ENCODE measurements at regions not wholly inside any gene's neighbourhood (a gene's known extent, or its start where the extent isn't known, plus 50 kb on each side); places are given as distances from the start of the nearest gene placed in this dataset.

DNA sequence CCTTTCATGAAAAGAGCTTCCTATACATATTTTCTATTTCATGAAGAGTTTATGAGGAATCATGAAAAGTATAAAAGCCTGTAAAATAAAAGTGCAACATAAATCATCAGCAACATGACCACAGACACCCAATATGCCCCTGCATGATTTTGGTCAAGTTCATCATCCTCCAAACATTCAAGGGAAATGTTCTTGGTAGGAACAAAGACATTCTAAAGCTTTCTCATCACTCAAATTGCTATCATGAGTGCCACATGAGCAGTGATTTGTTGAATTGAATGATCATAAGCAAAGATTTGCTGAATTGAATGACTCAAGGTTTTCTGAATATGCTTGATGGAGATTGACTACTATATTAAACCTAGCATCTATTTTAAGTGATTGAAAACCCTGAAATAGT is 172.2 kb downstream of the MBD2 start:
- peaks cover 2% of the 10 kb centered on the region for H3K4me1 Mint-ChIP-seq
- ATAC-seq (ENCODE audit: low read depth) (no peak), DNase-seq (no peak)
- H3K9me3 Mint-ChIP-seq: no peaks in the 10 kb centered on the region
- H3K4me3 Mint-ChIP-seq: no peak overlapping the region
- peaks cover 3% of the 10 kb centered on the region for H3K27me3 Mint-ChIP-seq
- H3K36me3 Mint-ChIP-seq: no peaks in the 10 kb centered on the region
- no peak overlapping the region for H3K27ac Mint-ChIP-seq
- POLR2A ChIA-PET: no interaction called here

DNA sequence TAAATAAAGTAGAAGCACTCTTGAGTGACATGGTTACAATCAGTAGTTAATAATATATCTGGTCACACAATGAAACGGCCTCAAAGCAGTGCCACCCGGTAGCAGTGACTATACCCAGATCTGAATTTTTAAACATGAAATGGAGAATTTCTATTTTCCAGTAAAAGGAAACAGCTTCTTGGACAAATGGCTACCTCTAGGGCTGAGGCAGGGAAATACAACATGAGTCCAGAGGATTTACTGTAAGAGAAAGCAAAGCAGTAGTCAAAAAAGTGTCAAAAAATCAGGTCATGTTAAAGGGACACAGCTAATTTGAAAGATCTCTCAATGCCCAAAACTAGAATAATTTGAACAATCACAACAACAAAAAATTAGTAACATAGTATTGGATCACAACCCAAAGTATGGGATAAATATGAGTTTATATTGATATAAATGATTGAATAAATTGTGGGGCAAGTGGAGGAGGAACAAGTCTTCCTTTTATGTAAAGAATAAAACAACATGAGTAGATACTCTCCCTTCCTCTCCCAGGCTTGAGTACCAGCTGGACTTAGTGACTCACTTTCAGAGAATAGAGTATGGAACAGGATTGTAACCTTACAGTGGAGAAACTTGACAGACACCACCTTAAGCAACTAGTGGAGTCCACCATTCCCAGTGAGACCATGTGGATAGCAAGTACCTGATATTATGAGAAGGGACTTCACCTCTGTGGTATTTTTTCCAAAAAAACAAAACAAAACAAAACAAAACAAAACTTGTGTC is 180.8 kb downstream of the MBD2 start:
- DNase-seq (no peak), ATAC-seq (ENCODE audit: low read depth) (no peak)
- POLR2A ChIA-PET: no interaction called here
- Mint-ChIP-seq H3K36me3 (no peaks in the 10 kb centered on the region), H3K4me1 (no peaks in the 10 kb centered on the region), H3K9me3 (no peaks in the 10 kb centered on the region), H3K4me3 (no peak overlapping the region), H3K27me3 (peaks cover 16% of the 10 kb centered on the region), H3K27ac (no peak overlapping the region)

DNA sequence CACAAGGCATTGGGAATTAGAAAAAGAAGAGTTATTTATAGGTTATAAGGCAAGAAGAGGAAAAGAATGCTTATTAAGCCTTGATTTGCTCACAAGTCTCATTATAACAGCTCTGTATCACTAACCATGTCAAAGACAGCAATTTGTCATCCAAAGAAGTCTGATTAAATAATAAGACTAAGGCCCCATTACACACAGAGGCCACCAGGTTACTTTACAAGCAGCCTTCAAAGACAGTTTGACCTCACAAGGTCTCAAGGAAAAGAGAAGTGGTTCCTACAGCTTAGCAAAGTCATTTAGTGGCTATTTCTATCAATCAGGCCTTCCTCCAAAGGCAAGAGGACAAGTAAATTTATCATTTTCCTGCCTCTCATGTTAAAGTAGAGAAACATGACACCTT is 188.5 kb downstream of the MBD2 start:
- POLR2A ChIA-PET: no interaction called here
- Mint-ChIP-seq H3K4me3 (no peak overlapping the region), H3K36me3 (no peaks in the 10 kb centered on the region), H3K27me3 (peaks cover 9% of the 10 kb centered on the region), H3K4me1 (no peaks in the 10 kb centered on the region), H3K9me3 (peaks cover 3% of the 10 kb centered on the region), H3K27ac (no peak overlapping the region)
- DNase-seq (no peak), ATAC-seq (ENCODE audit: low read depth) (no peak)

DNA sequence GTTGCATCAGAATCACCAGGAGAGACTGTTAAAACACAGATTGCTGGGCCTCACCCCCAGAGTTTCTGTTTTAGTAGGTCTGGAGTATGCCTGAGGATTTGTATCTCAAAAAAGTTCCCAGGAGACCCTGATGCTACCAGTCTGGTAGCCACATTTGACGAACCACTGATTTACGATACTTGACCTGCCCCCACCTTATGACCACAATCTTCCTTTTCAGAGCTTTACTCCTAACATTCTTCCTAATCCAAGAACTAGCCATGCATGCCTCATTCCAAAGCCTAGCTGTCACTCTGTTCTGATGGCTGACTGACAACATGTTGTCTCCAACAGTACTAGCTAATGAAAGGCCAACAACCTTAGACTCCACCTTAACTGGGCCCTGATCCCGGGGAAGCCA is 191.4 kb downstream of the MBD2 start:
- ATAC-seq (ENCODE audit: low read depth) (no peak), DNase-seq (no peak)
- peaks cover 17% of the 10 kb centered on the region for H3K27me3 Mint-ChIP-seq
- no peak overlapping the region for H3K27ac Mint-ChIP-seq
- POLR2A ChIA-PET: no interaction called here
- no peaks in the 10 kb centered on the region for H3K4me1 Mint-ChIP-seq
- H3K36me3 Mint-ChIP-seq: no peaks in the 10 kb centered on the region
- H3K9me3 Mint-ChIP-seq: peaks cover 3% of the 10 kb centered on the region
- H3K4me3 Mint-ChIP-seq: no peak overlapping the region

DNA sequence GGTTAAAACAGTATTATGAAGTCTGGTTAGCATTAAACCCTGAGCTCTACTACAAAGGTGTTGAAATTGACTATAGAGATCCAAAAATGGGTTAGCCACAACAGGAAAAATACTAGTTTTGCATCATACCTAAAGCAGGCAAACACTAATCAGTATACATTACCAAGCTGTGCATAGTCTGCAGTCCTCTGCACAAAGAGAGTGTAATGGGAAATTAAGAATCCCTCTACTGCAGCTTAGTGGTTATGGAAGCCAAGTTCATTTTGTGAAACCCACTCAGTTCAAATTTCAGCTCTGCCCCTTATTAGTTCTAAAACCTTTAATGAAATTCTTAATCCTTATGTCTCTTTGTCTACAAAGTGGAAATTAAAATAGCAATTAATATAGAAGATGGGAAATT is 192.1 kb downstream of the MBD2 start:
- ATAC-seq (ENCODE audit: low read depth) (no peak), DNase-seq (no peak)
- POLR2A ChIA-PET: no interaction called here
- Mint-ChIP-seq H3K27ac (no peak overlapping the region), H3K36me3 (no peaks in the 10 kb centered on the region), H3K4me1 (no peaks in the 10 kb centered on the region), H3K27me3 (peaks cover 19% of the 10 kb centered on the region), H3K9me3 (peaks cover 2% of the 10 kb centered on the region), H3K4me3 (no peak overlapping the region)

DNA sequence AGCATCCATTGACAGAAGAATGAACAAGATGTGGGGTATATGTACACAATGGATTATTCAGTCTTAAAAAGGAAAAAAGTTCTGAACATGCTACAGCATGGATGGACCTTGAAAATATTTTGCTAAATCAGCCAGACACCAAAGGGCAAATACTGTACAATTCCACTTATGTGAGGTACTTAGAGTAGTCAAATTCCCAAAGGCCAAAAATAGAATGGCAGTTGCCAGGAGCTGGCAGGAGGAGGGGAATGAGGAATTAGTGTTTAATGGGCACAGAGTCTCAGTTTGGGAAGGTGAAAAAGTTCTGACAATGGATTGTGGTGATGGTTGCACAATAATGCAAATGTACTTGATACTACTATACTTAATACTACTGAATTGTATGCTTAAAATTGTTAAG is 193.2 kb downstream of the MBD2 start:
- no peaks in the 10 kb centered on the region for H3K4me1 Mint-ChIP-seq
- peaks cover 19% of the 10 kb centered on the region for H3K27me3 Mint-ChIP-seq
- POLR2A ChIA-PET: no interaction called here
- ATAC-seq (ENCODE audit: low read depth) (no peak), DNase-seq (no peak)
- H3K9me3 Mint-ChIP-seq: peaks cover 2% of the 10 kb centered on the region
- no peaks in the 10 kb centered on the region for H3K36me3 Mint-ChIP-seq
- H3K27ac Mint-ChIP-seq: no peak overlapping the region
- no peak overlapping the region for H3K4me3 Mint-ChIP-seq

DNA sequence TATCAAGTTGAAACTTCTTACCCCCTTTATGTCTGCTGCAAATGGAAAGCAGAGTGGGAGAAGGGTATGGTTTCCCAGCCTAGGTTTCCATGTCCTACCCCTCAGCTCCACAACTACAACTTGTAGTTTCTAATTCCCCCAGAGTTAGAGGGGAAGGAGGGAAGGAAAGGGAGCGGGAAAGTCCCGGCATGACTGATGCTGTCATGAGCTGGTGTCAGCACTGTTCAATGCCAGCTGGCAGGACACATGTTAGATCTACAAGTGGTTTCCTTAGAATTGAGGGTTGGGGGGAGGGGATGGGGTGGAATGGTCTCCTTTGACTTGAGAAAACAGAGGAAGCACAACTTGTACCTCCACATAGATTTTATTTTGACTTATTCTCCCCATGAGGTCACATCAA is 194.0 kb downstream of the MBD2 start:
- Mint-ChIP-seq H3K4me3 (no peak overlapping the region), H3K36me3 (no peaks in the 10 kb centered on the region), H3K4me1 (no peaks in the 10 kb centered on the region), H3K9me3 (peaks cover 2% of the 10 kb centered on the region), H3K27me3 (peaks cover 19% of the 10 kb centered on the region), H3K27ac (no peak overlapping the region)
- no peak for DNase-seq
- POLR2A ChIA-PET: no interaction called here
- ATAC-seq (ENCODE audit: low read depth): no peak

DNA sequence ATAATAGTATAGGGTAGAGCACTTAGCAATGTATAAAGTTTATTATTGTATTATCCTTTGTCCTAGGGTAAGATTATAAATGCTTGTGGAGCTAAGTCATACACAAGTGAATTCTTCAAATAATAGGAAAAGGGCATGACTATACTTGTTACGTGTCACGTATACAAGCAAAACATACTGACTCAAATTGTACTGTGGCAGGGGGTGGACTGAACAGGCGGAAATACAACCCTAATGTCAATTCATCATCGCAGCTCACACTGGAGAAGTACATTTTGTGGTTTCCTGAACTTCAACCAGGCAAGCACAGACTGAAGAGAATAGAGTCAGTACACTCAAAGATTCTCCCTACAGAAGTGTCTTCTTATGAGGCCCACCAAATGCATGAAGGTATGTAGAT is 201.0 kb downstream of the MBD2 start:
- Mint-ChIP-seq H3K9me3 (no peaks in the 10 kb centered on the region), H3K4me3 (no peak overlapping the region), H3K36me3 (no peaks in the 10 kb centered on the region), H3K27me3 (peaks cover 6% of the 10 kb centered on the region), H3K27ac (no peak overlapping the region), H3K4me1 (peaks cover 1% of the 10 kb centered on the region)
- POLR2A ChIA-PET: no interaction called here
- ATAC-seq (ENCODE audit: low read depth) (peak; percentile 56), DNase-seq (no peak)

DNA sequence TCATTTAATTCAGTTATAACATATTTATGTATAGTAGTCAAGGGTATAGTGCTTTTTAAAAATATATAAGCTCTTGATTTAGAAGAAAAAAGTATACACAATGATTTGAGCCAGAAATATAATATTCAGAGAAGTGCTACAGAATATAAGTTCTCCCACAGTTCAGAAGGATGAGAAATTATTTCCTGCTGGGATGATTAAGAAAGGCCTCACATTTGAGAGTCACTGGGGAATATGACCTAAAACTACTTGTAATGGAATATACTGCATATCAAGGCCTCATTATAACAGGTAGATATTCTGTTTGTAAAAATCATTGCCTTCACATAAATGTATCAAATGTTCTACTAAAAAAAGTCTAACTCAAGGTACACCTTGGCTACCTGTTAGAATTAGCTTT is 203.5 kb downstream of the MBD2 start:
- POLR2A ChIA-PET: no interaction called here
- H3K4me1 Mint-ChIP-seq: peaks cover 1% of the 10 kb centered on the region
- H3K9me3 Mint-ChIP-seq: no peaks in the 10 kb centered on the region
- H3K27me3 Mint-ChIP-seq: no peaks in the 10 kb centered on the region
- H3K36me3 Mint-ChIP-seq: no peaks in the 10 kb centered on the region
- no peak overlapping the region for H3K27ac Mint-ChIP-seq
- ATAC-seq (ENCODE audit: low read depth) (no peak), DNase-seq (no peak)
- H3K4me3 Mint-ChIP-seq: no peak overlapping the region

DNA sequence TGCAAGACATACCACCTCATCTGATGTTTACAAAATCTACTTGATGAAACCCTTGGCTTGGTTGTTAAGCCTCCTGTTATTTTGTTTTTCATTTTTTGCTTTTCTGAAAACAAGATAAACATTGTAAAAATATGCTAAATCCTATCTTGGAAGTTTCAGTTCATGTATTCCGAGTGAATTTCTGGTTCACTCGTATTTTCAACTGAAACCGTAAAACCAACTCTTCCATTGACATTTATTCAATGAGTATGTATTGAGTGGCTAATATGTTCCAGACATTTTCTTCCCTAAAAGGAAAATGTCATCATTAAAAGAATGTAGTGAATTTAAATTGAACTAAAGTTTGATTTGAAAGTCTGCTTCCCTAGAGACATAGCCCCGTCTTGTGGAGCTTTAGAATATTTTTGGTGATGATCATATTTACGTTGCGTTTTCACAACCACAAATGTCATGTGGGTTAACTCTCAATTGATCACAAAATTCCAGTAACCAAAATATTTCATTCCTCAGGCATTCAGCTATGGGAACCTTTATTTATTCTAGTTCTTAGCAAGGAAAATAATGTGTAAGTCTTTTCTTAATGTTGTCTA is 204.2 kb downstream of the MBD2 start:
- no peaks in the 10 kb centered on the region for H3K27me3 Mint-ChIP-seq
- peaks cover 1% of the 10 kb centered on the region for H3K4me1 Mint-ChIP-seq
- H3K4me3 Mint-ChIP-seq: no peak overlapping the region
- no peaks in the 10 kb centered on the region for H3K36me3 Mint-ChIP-seq
- no peaks in the 10 kb centered on the region for H3K9me3 Mint-ChIP-seq
- ATAC-seq (ENCODE audit: low read depth): no peak
- POLR2A ChIA-PET: no interaction called here
- no peak overlapping the region for H3K27ac Mint-ChIP-seq
- no peak for DNase-seq

DNA sequence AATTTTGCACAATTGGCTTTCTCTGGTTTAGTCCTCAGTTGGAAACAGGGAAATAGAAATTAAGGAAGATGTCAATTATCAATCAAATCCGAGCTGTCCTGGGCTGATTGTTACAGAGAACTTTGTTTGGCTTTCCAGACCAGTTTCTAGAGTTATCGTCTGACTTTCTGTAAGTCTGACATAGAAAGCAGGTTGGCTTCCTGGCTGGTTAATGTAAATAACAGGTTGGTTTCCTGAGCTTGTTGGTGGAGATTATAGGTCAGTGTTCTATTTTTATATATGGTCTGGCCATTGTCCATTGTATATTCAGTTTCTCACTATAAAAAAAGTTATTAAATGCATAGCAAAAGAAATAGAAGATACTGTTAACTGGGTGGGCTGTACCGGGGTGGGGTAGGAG is 204.8 kb downstream of the MBD2 start:
- Mint-ChIP-seq H3K27me3 (no peaks in the 10 kb centered on the region), H3K36me3 (no peaks in the 10 kb centered on the region), H3K4me3 (no peak overlapping the region), H3K27ac (no peak overlapping the region), H3K9me3 (no peaks in the 10 kb centered on the region), H3K4me1 (peaks cover 1% of the 10 kb centered on the region)
- ATAC-seq (ENCODE audit: low read depth): no peak
- POLR2A ChIA-PET: no interaction called here
- no peak for DNase-seq

DNA sequence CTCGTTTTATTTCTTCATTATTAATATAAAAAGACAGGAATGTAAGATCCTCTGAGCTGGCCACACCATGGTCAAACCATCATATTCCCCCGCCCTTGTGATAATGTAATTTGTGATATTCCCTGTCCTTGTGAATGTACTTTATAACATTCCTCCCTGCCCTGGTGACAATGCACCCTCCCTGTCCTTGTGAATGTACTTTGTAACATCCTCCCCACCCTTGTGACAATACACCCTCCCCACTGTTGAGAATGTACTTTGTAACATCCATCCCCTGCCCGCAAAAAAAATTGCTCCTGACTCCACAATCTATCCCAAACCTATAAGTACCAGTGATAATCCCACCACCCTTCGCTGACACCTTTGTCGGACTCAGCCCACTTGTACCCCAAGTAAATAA is 211.0 kb downstream of the MBD2 start:
- no peak for ATAC-seq (ENCODE audit: low read depth)
- Mint-ChIP-seq H3K4me1 (no peaks in the 10 kb centered on the region), H3K36me3 (no peaks in the 10 kb centered on the region), H3K4me3 (no peak overlapping the region), H3K27me3 (no peaks in the 10 kb centered on the region), H3K9me3 (no peaks in the 10 kb centered on the region), H3K27ac (no peak overlapping the region)
- POLR2A ChIA-PET: no interaction called here
- no peak for DNase-seq

DNA sequence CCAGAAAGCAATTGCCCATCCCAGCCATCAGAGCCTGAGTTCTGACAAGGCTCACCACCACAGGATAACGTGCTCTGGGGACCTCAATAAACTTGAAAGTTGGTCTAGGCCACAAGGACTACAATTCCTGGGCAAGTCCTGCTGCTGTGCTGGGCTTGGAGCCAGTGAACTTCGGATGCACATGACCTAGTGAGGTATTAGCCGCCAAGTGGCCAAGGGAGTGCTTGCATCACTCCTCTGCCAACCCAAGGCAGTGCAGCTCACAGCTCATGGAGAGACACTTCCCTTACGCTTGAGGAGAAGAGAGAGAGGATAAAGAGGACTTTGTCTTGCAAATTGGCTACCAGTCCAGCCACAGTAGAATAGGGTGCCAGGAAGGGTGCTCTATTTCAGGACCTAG is 219.6 kb downstream of the MBD2 start:
- no peaks in the 10 kb centered on the region for H3K9me3 Mint-ChIP-seq
- POLR2A ChIA-PET: no interaction called here
- ATAC-seq (ENCODE audit: low read depth): no peak
- peaks cover 4% of the 10 kb centered on the region for H3K27me3 Mint-ChIP-seq
- H3K27ac Mint-ChIP-seq: no peak overlapping the region
- no peak for DNase-seq
- no peak overlapping the region for H3K4me3 Mint-ChIP-seq
- no peaks in the 10 kb centered on the region for H3K4me1 Mint-ChIP-seq
- H3K36me3 Mint-ChIP-seq: no peaks in the 10 kb centered on the region

DNA sequence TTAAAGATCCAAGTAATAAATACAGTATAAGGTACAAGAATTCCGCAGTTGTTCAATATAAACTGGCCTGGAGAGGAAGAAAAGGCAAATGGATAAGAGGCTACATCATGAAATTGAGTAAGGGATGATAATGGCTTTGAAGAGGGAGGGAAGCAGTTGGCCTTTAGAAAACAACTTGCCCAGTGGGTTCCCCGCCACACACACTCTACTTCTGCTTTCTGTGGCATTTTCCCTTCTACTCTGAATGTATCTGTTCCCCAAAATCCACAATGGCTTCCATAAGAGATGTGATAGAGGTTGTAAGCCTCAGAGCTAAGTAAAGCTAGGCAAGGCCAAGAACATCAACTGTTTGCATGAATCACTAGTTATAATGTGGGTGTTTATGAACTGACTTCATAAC is 221.3 kb downstream of the MBD2 start:
- no peaks in the 10 kb centered on the region for H3K36me3 Mint-ChIP-seq
- H3K4me1 Mint-ChIP-seq: no peaks in the 10 kb centered on the region
- peaks cover 6% of the 10 kb centered on the region for H3K27me3 Mint-ChIP-seq
- no peak overlapping the region for H3K27ac Mint-ChIP-seq
- H3K4me3 Mint-ChIP-seq: no peak overlapping the region
- H3K9me3 Mint-ChIP-seq: no peaks in the 10 kb centered on the region
- ATAC-seq (ENCODE audit: low read depth): no peak
- no peak for DNase-seq
- POLR2A ChIA-PET: no interaction called here

DNA sequence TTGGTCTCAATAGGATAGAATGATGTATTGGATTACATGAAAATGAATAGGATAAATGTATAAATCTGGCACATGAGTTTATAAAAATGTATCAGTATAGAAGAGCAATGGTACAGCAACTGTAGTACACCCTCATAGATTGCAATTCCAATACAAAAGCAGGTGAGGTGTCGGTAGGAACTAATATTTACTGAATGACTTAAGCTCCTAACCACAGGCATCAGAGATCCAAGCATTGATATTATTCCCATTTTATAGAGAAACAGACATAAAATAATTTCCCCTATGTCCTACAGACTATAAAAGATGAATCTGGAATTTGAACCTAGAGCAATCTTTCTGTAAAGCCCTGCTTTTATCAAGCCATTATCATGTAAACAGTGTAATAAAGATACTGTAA is 227.4 kb downstream of the MBD2 start:
- Mint-ChIP-seq H3K36me3 (no peaks in the 10 kb centered on the region), H3K4me1 (no peaks in the 10 kb centered on the region), H3K9me3 (no peaks in the 10 kb centered on the region), H3K27me3 (peaks cover 2% of the 10 kb centered on the region), H3K4me3 (no peak overlapping the region), H3K27ac (no peak overlapping the region)
- ATAC-seq (ENCODE audit: low read depth): no peak
- DNase-seq: no peak
- POLR2A ChIA-PET: no interaction called here
